HL-60 (cell line): ENCODE measurements at regions not wholly inside any gene's neighbourhood (a gene's known extent, or its start where the extent isn't known, plus 50 kb on each side); places are given as distances from the start of the nearest gene placed in this dataset.

ENCODE experiments used
- GABPA ChIP-seq: IDR thresholded peaks from 2 replicates; pipeline ENCODE4 v1.6.1; 2012; ENCODE audit warnings: low read depth
- SPI1 ChIP-seq: IDR thresholded peaks from 2 replicates; pipeline ENCODE4 v1.6.1; 2012; ENCODE audit warnings: low read depth, mild to moderate bottlenecking, borderline replicate concordance
- TF ChIP-seq, protein P1 (sequence below): IDR thresholded peaks from one replicate; pipeline ENCODE4 v1.5.1; 2011; ENCODE audit warnings: low read length, control low read depth, inconsistent platforms; ENCODE audit not compliant: insufficient read depth

DNA sequence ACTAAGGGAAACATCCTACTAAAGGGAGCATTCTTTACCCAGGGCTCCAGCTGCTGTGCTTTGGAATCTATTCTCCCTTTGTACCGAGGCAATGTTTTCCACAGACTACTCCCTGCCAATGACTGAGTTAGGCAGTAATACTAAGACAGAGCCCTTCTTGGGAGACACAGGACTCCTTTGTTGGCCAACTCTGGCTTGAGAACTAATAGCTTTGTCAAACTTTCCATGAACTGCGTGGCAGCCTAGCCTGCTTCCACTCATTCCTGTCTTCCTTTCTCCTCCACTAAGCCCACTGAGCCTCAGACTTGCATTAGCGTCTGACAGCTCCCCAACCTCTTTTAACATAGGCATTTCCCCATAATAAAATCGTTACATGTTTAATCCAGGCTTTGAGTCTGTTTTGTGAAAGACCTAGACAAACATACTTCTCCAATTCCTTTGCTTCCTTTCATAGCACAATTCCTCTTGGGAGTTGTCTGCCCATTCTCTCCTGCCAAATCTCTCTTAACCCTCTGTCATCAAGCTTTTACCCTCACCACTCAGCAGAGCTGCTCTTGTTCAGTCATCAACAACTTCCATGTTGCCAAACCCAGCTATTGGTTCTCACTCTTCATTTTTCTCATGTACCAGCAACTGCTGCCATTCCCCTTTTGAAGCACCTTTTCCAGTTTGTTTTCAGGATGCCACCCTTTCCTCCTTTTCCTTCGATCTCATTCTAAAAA lies 300.3 kb upstream of the IGFBP7 start:
- TF ChIP-seq, protein P1, sequence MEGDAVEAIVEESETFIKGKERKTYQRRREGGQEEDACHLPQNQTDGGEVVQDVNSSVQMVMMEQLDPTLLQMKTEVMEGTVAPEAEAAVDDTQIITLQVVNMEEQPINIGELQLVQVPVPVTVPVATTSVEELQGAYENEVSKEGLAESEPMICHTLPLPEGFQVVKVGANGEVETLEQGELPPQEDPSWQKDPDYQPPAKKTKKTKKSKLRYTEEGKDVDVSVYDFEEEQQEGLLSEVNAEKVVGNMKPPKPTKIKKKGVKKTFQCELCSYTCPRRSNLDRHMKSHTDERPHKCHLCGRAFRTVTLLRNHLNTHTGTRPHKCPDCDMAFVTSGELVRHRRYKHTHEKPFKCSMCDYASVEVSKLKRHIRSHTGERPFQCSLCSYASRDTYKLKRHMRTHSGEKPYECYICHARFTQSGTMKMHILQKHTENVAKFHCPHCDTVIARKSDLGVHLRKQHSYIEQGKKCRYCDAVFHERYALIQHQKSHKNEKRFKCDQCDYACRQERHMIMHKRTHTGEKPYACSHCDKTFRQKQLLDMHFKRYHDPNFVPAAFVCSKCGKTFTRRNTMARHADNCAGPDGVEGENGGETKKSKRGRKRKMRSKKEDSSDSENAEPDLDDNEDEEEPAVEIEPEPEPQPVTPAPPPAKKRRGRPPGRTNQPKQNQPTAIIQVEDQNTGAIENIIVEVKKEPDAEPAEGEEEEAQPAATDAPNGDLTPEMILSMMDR: no peak
- TF ChIP-seq GABPA: no peak
- TF ChIP-seq SPI1: no peak
